Endothelial cell of umbilical vein (primary cell): ENCODE measurements at regions not wholly inside any gene's neighbourhood (a gene's known extent, or its start where the extent isn't known, plus 50 kb on each side); places are given as distances from the start of the nearest gene placed in this dataset.

Source experiments
- BruUV-seq: library from RNA; stranded (reverse); fragments of 400-500 nt; replicated peaks from 2 replicates; lab custom pipeline; 2021; lab: Mats Ljungman, UMichigan
- CTCF ChIA-PET: fragments of 300-600, 350-600 bp; sonication (Branson Sonifier 250); formaldehyde crosslinking; loops from one replicate; lab custom pipeline; 2021; ENCODE audit warnings: antibody characterized with exemption, inconsistent platforms; lab: Charles Lee
- POLR2A ChIA-PET: fragments of 300-600, 350-600 bp; sonication (Branson Sonifier 250); formaldehyde crosslinking; loops from one replicate; lab custom pipeline; 2021; ENCODE audit warnings: antibody characterized with exemption, inconsistent platforms; lab: Charles Lee
- DNase-seq: peaks from one replicate; pipeline ENCODE4 v3.0.0-alpha.2; 2011; ENCODE audit warnings: low read depth, low spot score
- FAIRE-seq: peaks from 2 replicates; lab custom pipeline; 2011; peaks lifted over from hg19 to GRCh38; lab: Jason Lieb, UNC
- H2AFZ ChIP-seq: 2 replicates; pipeline ENCODE4 v1.6.0; 2012; ENCODE audit warnings: low read depth, low read length, control low read depth, inconsistent platforms
- H3K27ac ChIP-seq: 2 replicates; pipeline ENCODE4 v1.5.1; 2011; ENCODE audit warnings: low read depth, mild to moderate bottlenecking, control low read depth, low read length, moderate library complexity; ENCODE audit not compliant: insufficient read depth
- H3K27me3 ChIP-seq, 2 experiments: 2 replicates each; pipeline versions ENCODE4 v1.6.0 to v1.6.1; 2011; ENCODE audit warnings: low read length in 2 of 2, mixed read lengths in 1 of 2; ENCODE audit not compliant: control insufficient read depth in 2 of 2, insufficient read depth in 2 of 2
- H3K36me3 ChIP-seq, 2 experiments: 2 replicates in 1 of 2; 3 replicates in 1 of 2; pipeline ENCODE4 v1.5.1; 2011; ENCODE audit warnings: low read length in 2 of 2, mild to moderate bottlenecking in 1 of 2, moderate library complexity in 1 of 2; ENCODE audit not compliant: control insufficient read depth in 2 of 2, insufficient read depth in 2 of 2; ENCODE audit errors: extremely low read depth in 1 of 2
- H3K4me1 ChIP-seq: 3 replicates; pipeline ENCODE4 v1.5.1; 2011; ENCODE audit warnings: mild to moderate bottlenecking, low read length; ENCODE audit not compliant: control insufficient read depth, insufficient read depth; ENCODE audit errors: extremely low read depth
- H3K4me2 ChIP-seq: 2 replicates; pipeline ENCODE4 v1.6.1; 2011; ENCODE audit warnings: low read length, control low read depth, mixed read lengths; ENCODE audit not compliant: insufficient read depth
- H3K4me3 ChIP-seq, 3 experiments: fragments of 200-600 bp in 1 of 3; sonication (generic), shearing (Covaris generic) in 1 of 3; replicated peaks in 1 of 3; 2 replicates each; pipeline ENCODE4 v1.5.1; 2011 to 2016; ENCODE audit warnings: control low read depth in 3 of 3, low read length in 3 of 3, mild to moderate bottlenecking in 2 of 3, inconsistent platforms in 1 of 3, low read depth in 1 of 3, moderate library complexity in 1 of 3; ENCODE audit not compliant: insufficient read depth in 1 of 3
- H3K79me2 ChIP-seq: 2 replicates; pipeline ENCODE4 v1.6.0; 2012; ENCODE audit warnings: low read length, inconsistent platforms; ENCODE audit not compliant: control insufficient read depth, insufficient read depth
- H3K9ac ChIP-seq: replicated peaks from 2 replicates; pipeline ENCODE3; 2011; ENCODE audit warnings: low read length, control low read depth; ENCODE audit not compliant: insufficient read depth; ENCODE audit errors: extremely low read depth
- H3K9me1 ChIP-seq: replicated peaks from 3 replicates; pipeline ENCODE4 v1.6.0; 2011; ENCODE audit warnings: mild to moderate bottlenecking, low read length; ENCODE audit not compliant: control insufficient read depth, insufficient read depth; ENCODE audit errors: extremely low read depth
- H3K9me3 ChIP-seq: replicated peaks from 2 replicates; pipeline ENCODE4 v1.5.1; 2012; ENCODE audit warnings: low read length, inconsistent platforms; ENCODE audit not compliant: control insufficient read depth, insufficient read depth
- H4K20me1 ChIP-seq: replicated peaks from 2 replicates; pipeline ENCODE3; 2011; ENCODE audit warnings: mild to moderate bottlenecking, low read length; ENCODE audit not compliant: control insufficient read depth, insufficient read depth; ENCODE audit errors: extremely low read depth
- EZH2 ChIP-seq: IDR thresholded peaks from 2 replicates; pipeline ENCODE4 v1.6.1; 2012; ENCODE audit warnings: borderline replicate concordance, low read depth, mild to moderate bottlenecking, moderate library complexity, low read length, inconsistent platforms; ENCODE audit not compliant: severe bottlenecking
- FOS ChIP-seq: IDR thresholded peaks from 2 replicates; pipeline ENCODE4 v1.6.1; 2011; ENCODE audit warnings: mild to moderate bottlenecking, low read length, moderate library complexity, borderline replicate concordance; ENCODE audit not compliant: insufficient read depth
- GATA2 ChIP-seq: IDR thresholded peaks from 2 replicates; pipeline ENCODE4 v1.7.0; 2011; ENCODE audit warnings: low read depth, mild to moderate bottlenecking, moderate library complexity, mixed read lengths, low read length; ENCODE audit not compliant: insufficient read length, insufficient read depth
- JUN ChIP-seq: IDR thresholded peaks from 2 replicates; pipeline ENCODE4 v1.6.1; 2011; ENCODE audit warnings: borderline replicate concordance, low read depth; ENCODE audit not compliant: insufficient read length, insufficient read depth
- MAX ChIP-seq: IDR thresholded peaks from 2 replicates; pipeline ENCODE4 v1.6.1; 2011; ENCODE audit not compliant: insufficient read depth, insufficient read length
- MYC ChIP-seq: IDR thresholded peaks from one replicate; pipeline ENCODE4 v1.6.1; 2011; ENCODE audit warnings: mild to moderate bottlenecking, low read depth, low read length
- POLR2A ChIP-seq: IDR thresholded peaks from 2 replicates; pipeline ENCODE4 v1.6.1; 2012; ENCODE audit warnings: low read depth, mild to moderate bottlenecking, control low read depth, low read length
- POLR2AphosphoS5 ChIP-seq: IDR thresholded peaks from 2 replicates; pipeline ENCODE4 v1.6.1; 2012; ENCODE audit warnings: low read depth, mild to moderate bottlenecking, control low read depth, low read length, moderate library complexity; ENCODE audit not compliant: insufficient read depth
- dilution Hi-C: fragments of 300-500 bp; cut with MboI; formaldehyde crosslinking; loops from one replicate; pipeline ENCODE4 v1.15.0; 2019; ENCODE audit warnings: low sequenced_read_pairs; ENCODE audit not compliant: extremely low pct_ligation_motif_present
- intact Hi-C: fragments of 100-400 bp; cut with micrococcal nuclease; formaldehyde crosslinking; loops from one replicate; pipeline ENCODE4 v1.10.0; 2022
- TF ChIP-seq, protein P1 (sequence below), 2 donors: IDR thresholded peaks; 1 replicate in 1 of 2; 2 replicates in 1 of 2; pipeline ENCODE4 v1.5.1; 2011; ENCODE audit warnings: low read length in 2 of 2, mild to moderate bottlenecking in 2 of 2, moderate library complexity in 2 of 2, control low read depth in 1 of 2, inconsistent platforms in 1 of 2, low read depth in 1 of 2; ENCODE audit not compliant: insufficient read depth in 1 of 2; ENCODE audit errors: extremely low read depth in 1 of 2

- Histone ChIP-seq H3K9me3 (no peaks in the 10 kb centered on the region), H3K4me1 (no peaks in the 10 kb centered on the region), H3K4me3 (no peak overlapping the region), H3K4me2 (no peak overlapping the region), H3K36me3 (no peaks in the 10 kb centered on the region), H2AFZ (no peak overlapping the region), H4K20me1 (no peaks in the 10 kb centered on the region), H3K9ac (no peak overlapping the region), H3K9me1 (no peaks in the 10 kb centered on the region), H3K27ac (no peak overlapping the region), H3K79me2 (no peaks in the 10 kb centered on the region), H3K27me3 (no peaks in the 10 kb centered on the region)
- intact Hi-C loops: no loop called here
- BruUV-seq: no TSS peak
- dilution Hi-C loops: no loop called here
- no peak for FAIRE-seq
- CTCF ChIA-PET: no interaction called here
- no peak for DNase-seq
- TF ChIP-seq POLR2A (no peak), MYC (no peak)
- POLR2A ChIA-PET: no interaction called here
These were observed 215.5 kb downstream of the KLF12 start for GRCh38 chr13:73918691-73919090.

- DNase-seq: no peak
- Histone ChIP-seq H4K20me1 (no peaks in the 10 kb centered on the region), H3K36me3 (no peaks in the 10 kb centered on the region), H3K9me3 (no peaks in the 10 kb centered on the region), H3K79me2 (no peaks in the 10 kb centered on the region), H2AFZ (no peak overlapping the region), H3K4me3 (no peak overlapping the region), H3K9me1 (no peaks in the 10 kb centered on the region), H3K27me3 (no peaks in the 10 kb centered on the region), H3K4me1 (peaks cover 8% of the 10 kb centered on the region), H3K27ac (no peak overlapping the region), H3K9ac (no peak overlapping the region), H3K4me2 (no peak overlapping the region)
- dilution Hi-C loops: no loop called here
- no peak for FAIRE-seq
- TF ChIP-seq POLR2A: no peak
- TF ChIP-seq EZH2: no peak
- no peak for TF ChIP-seq FOS
- TF ChIP-seq MAX: no peak
- TF ChIP-seq, protein P1, sequence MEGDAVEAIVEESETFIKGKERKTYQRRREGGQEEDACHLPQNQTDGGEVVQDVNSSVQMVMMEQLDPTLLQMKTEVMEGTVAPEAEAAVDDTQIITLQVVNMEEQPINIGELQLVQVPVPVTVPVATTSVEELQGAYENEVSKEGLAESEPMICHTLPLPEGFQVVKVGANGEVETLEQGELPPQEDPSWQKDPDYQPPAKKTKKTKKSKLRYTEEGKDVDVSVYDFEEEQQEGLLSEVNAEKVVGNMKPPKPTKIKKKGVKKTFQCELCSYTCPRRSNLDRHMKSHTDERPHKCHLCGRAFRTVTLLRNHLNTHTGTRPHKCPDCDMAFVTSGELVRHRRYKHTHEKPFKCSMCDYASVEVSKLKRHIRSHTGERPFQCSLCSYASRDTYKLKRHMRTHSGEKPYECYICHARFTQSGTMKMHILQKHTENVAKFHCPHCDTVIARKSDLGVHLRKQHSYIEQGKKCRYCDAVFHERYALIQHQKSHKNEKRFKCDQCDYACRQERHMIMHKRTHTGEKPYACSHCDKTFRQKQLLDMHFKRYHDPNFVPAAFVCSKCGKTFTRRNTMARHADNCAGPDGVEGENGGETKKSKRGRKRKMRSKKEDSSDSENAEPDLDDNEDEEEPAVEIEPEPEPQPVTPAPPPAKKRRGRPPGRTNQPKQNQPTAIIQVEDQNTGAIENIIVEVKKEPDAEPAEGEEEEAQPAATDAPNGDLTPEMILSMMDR (IDR thresholded peaks at IDR 0.05; ENCODE audit: extremely low read depth in 1 of 2, insufficient read depth in 1 of 2, low read depth in 1 of 2, low read length in 2 of 2): no peak
- no peak for TF ChIP-seq JUN
- TF ChIP-seq GATA2: no peak
- no peak for TF ChIP-seq POLR2AphosphoS5
- TF ChIP-seq MYC: no peak
- intact Hi-C loops: no loop called here
- no TSS peak for BruUV-seq
- ChIA-PET CTCF (interaction anchor here (0.8 to 1.5 kb wide), 7 partner anchors 14 to 78 kb away, joined by 3 to 6 read pairs (median 3); no protein-coding TSS in a partner anchor), POLR2A (no interaction called here)
These were observed 220.3 kb downstream of the KLF12 start for GRCh38 chr13:73913751-73914518.
